Activated CD4-positive, alpha-beta memory T cell treated with anti-CD3 and anti-CD28 coated beads for 36 hours (primary cell): ENCODE measurements at regions not wholly inside any gene's neighbourhood (a gene's known extent, or its start where the extent isn't known, plus 50 kb on each side); places are given as distances from the start of the nearest gene placed in this dataset.

Source experiments
- CTCF ChIA-PET: fragments of 350-600 bp; sonication (Branson Sonifier 250); formaldehyde crosslinking; loops from one replicate; lab custom pipeline; 2021; ENCODE audit warnings: antibody characterized with exemption, inconsistent platforms; lab: Charles Lee
- POLR2A ChIA-PET: fragments of 350-600 bp; sonication (Branson Sonifier 250); formaldehyde crosslinking; loops from one replicate; lab custom pipeline; 2021; ENCODE audit warnings: antibody characterized with exemption; lab: Charles Lee
- DNase-seq: peaks from one replicate; pipeline ENCODE4 v3.0.0-alpha.2; 2020
- H3K27ac Mint-ChIP-seq: one replicate; pipeline ENCODE4 v1.8.0; 2021; ENCODE audit warnings: mixed read lengths
- H3K27me3 Mint-ChIP-seq: one replicate; pipeline ENCODE4 v1.8.0; 2021; ENCODE audit warnings: mixed read lengths
- H3K36me3 Mint-ChIP-seq: one replicate; pipeline ENCODE4 v1.8.0; 2021; ENCODE audit warnings: mixed read lengths
- H3K4me1 Mint-ChIP-seq: one replicate; pipeline ENCODE4 v1.8.0; 2021; ENCODE audit warnings: low read depth, mixed read lengths
- H3K4me3 Mint-ChIP-seq: one replicate; pipeline ENCODE4 v1.8.0; 2021; ENCODE audit warnings: mild to moderate bottlenecking, mixed read lengths
- H3K9me3 Mint-ChIP-seq: one replicate; pipeline ENCODE4 v1.8.0; 2021; ENCODE audit warnings: mixed read lengths
- intact Hi-C: fragments of 100-400 bp; cut with micrococcal nuclease; formaldehyde crosslinking; loops from one replicate; pipeline ENCODE4 v1.15.1; 2023

DNA sequence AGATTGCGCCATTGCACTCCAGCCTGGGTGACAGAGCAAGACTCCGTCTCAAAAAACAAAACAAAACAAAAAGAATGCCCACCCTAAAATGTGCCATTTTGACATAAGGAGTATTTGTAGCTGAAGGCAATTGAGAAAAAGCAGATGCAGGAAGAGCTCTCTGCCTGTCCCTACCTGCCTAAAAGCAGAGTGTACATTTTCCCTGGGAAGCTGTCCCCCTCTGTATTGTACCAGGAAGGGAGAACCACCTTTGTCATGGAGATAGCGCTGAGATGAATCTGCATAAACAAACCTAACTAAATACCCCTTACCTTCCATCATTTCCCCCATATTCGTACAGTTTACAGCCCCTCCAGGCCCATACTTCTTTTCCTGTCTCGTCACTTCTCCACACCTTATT, 94.4 kb upstream of the SLC45A1 start:
- Mint-ChIP-seq H3K27me3 (peaks cover 15% of the 10 kb centered on the region), H3K4me3 (no peak overlapping the region), H3K9me3 (no peaks in the 10 kb centered on the region), H3K27ac (no peak overlapping the region), H3K4me1 (peaks cover 9% of the 10 kb centered on the region), H3K36me3 (no peaks in the 10 kb centered on the region)
- intact Hi-C loops: no loop called here
- CTCF ChIA-PET: interaction anchor here (0.7 kb wide), 1 partner anchor 16 kb away, joined by 4 read pairs; no protein-coding TSS in a partner anchor
- POLR2A ChIA-PET: no interaction called here
- no peak for DNase-seq

DNA sequence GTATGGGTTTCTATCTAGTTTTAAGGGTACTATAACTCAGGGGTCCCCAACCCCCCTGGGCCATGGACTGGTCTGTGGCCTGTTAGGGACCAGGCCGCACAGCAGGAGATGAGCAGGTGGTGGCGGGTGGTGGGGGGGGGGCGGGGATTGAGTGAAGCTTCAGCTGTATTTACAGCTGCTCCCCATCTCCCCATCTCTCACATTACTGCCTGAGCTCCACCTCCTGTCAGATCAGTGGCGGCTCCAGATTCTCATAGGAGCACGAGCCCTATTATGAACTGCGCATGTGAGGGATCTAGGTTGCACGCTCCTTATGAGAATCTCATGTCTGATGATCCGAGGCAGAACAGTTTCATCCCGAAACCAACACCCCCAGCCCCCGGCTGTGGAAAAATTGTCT, 95.1 kb upstream of the SLC45A1 start:
- Mint-ChIP-seq H3K9me3 (no peaks in the 10 kb centered on the region), H3K27me3 (peaks cover 19% of the 10 kb centered on the region), H3K4me3 (no peak overlapping the region), H3K36me3 (no peaks in the 10 kb centered on the region), H3K4me1 (peaks cover 10% of the 10 kb centered on the region), H3K27ac (no peak overlapping the region)
- no peak for DNase-seq
- ChIA-PET CTCF (no interaction called here), POLR2A (no interaction called here)
- intact Hi-C loops: no loop called here

DNA sequence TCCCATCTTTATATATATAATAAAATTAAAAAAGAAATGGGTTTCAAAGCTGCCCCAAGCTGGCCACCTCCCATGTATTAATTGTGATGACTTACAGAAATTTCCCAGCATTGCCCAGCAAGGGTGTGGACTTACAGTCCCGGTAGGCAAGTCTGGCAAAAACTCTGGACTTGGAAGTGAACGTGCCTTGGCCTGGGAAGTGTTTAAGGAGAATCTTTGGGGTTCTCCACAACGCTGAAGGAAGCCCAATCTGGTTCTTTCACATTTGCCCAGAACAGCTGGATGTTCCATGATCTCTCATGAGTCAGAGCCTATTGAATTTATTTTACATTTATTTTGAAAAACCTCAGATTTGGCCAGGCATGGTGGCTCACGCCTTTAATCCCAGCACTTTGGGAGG, 98.4 kb upstream of the SLC45A1 start:
- no peaks in the 10 kb centered on the region for H3K36me3 Mint-ChIP-seq
- H3K4me3 Mint-ChIP-seq: no peak overlapping the region
- DNase-seq: no peak
- POLR2A ChIA-PET: no interaction called here
- intact Hi-C loops: no loop called here
- peaks cover 30% of the 10 kb centered on the region for H3K27me3 Mint-ChIP-seq
- CTCF ChIA-PET: no interaction called here
- H3K4me1 Mint-ChIP-seq: peaks cover 8% of the 10 kb centered on the region
- H3K27ac Mint-ChIP-seq: no peak overlapping the region
- H3K9me3 Mint-ChIP-seq: no peaks in the 10 kb centered on the region

DNA sequence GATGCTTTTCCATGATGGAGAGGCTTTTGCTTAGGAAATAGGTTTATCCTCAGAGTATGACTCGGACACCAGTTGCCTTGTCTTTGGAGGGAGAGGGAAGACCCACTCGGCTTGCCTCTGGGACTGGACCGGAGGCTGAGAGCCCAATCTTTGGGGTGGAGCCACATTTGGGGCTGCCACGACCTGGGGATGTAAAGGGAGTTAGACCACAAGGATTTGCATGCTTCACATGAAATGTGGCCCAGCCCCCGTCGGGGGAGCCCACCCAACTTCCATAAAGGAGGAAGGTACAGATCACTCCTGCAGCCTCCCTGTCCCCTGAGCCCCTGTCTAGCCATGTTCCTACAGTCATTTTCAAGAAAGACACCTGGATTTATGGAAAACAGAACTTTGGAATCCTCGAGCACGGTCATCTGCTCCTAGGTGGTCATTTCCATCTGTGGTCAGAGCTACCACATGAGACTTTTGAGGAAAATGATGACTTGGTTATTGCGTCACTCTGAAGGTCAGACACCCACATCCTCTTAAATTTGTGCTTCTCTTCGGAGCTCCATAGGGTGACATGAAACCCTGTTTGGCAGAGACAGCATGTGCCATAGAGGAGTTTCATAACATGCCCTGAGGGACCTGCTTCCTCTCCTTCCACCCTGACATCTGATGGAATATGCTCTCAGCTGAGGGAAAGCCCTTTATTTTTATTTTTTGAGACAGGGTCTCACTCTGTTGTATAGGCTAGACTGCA, 99.4 kb upstream of the SLC45A1 start:
- CTCF ChIA-PET: interaction anchor here (0.6 to 1.1 kb wide), 2 partner anchors 10 to 160 kb away, joined by 3 read pairs; no protein-coding TSS in a partner anchor
- no peak overlapping the region for H3K4me3 Mint-ChIP-seq

DNA sequence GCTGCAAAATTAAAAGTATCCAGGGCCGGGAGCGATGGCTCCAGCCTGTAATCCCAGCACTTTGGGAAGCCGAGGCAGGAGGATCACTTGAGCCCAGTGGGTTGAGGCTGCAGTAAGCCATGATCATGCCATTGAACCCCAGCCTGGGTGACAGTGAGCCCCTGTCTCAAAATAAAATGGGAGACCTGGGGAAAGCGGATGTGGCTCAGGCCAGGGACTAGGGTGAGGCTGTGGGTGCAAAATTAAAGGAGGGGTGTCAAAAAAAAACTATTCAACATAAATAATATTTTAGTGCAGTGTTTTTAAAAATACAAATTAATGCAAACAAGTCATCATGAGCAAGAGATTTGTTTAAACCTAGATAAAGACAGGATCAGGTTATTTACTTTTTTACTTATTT, 100.1 kb upstream of the SLC45A1 start:
- H3K9me3 Mint-ChIP-seq: no peaks in the 10 kb centered on the region
- CTCF ChIA-PET: no interaction called here
- POLR2A ChIA-PET: no interaction called here
- DNase-seq: no peak
- no peak overlapping the region for H3K27ac Mint-ChIP-seq
- peaks cover 5% of the 10 kb centered on the region for H3K4me1 Mint-ChIP-seq
- H3K4me3 Mint-ChIP-seq: peak overlapping the region; percentile 46
- H3K27me3 Mint-ChIP-seq: peaks cover 40% of the 10 kb centered on the region
- intact Hi-C loops: no loop called here
- no peaks in the 10 kb centered on the region for H3K36me3 Mint-ChIP-seq

More for the DNA sequence above, 99.4 kb upstream of the SLC45A1 start:
- no peak for DNase-seq
- intact Hi-C loops: no loop called here
- POLR2A ChIA-PET: no interaction called here
- Mint-ChIP-seq H3K9me3 (no peaks in the 10 kb centered on the region), H3K4me1 (peaks cover 5% of the 10 kb centered on the region), H3K27me3 (peaks cover 33% of the 10 kb centered on the region), H3K27ac (no peak overlapping the region), H3K36me3 (no peaks in the 10 kb centered on the region)

DNA sequence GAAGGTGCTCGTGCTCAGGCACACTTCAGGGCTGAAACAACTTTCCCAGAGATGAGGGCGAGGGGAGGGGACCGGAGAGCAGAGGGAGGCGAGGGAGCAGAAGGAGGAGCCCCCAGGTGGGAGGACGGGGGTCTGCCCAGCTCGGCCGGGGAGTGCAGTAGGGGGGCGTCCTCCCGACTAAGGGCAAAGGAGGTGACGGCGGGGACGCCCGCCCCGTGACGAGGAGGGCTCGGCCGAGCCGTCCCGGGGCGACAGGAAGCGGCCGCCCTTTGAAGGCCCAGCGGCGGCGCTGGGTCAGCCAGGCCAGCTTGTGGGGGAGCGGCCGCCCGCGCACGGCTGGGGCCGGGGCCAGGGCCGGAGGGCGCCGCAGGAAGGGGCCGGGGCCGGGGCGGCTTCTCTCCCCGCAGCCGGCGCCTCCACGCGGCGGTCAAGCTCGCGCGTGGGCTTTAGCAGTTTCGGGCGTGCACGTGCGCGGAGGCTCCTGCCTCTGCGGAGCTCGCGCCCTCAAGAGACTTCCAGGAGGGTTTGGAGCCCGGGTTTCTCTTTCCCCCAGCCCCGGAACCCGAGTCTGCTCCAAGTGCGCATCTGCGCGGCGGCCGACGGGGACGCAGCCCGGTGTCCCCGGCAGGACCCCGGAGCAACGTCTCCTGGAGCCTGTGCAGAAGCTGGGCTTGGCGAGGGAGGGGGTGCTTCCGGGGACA, 100.8 kb upstream of the SLC45A1 start:
- ChIA-PET CTCF (no interaction called here), POLR2A (no interaction called here)
- intact Hi-C loops: no loop called here
- peaks cover 11% of the 10 kb centered on the region for H3K4me1 Mint-ChIP-seq
- H3K36me3 Mint-ChIP-seq: no peaks in the 10 kb centered on the region
- no peak overlapping the region for H3K27ac Mint-ChIP-seq
- H3K9me3 Mint-ChIP-seq: no peaks in the 10 kb centered on the region
- H3K27me3 Mint-ChIP-seq: peaks cover 41% of the 10 kb centered on the region
- DNase-seq: peak; percentile 27
- H3K4me3 Mint-ChIP-seq: peak overlapping the region; percentile 34

DNA sequence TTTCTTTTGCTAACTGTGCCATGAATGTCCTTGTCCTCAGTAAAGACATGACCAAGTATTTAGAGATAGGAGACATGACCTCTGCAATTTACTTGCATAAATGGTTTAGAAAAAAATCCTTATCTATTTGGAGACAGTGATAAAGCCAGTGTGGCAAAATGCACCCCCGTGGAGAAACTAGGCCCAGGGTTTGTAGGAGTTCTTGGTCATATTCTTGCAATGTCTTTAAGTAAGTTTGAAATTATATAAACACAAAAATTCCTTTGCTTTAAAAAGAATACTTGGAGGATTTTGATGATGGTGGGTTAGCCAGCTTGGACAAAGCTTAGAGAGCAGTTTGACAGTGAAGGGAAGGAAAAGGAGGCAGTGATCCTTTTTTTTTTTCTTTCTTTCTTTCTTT, 101.9 kb upstream of the SLC45A1 start:
- DNase-seq: no peak
- no peaks in the 10 kb centered on the region for H3K36me3 Mint-ChIP-seq
- no peak overlapping the region for H3K4me3 Mint-ChIP-seq
- intact Hi-C loops: no loop called here
- H3K27ac Mint-ChIP-seq: no peak overlapping the region
- peaks cover 50% of the 10 kb centered on the region for H3K27me3 Mint-ChIP-seq
- CTCF ChIA-PET: no interaction called here
- POLR2A ChIA-PET: no interaction called here
- no peaks in the 10 kb centered on the region for H3K9me3 Mint-ChIP-seq
- peaks cover 21% of the 10 kb centered on the region for H3K4me1 Mint-ChIP-seq

DNA sequence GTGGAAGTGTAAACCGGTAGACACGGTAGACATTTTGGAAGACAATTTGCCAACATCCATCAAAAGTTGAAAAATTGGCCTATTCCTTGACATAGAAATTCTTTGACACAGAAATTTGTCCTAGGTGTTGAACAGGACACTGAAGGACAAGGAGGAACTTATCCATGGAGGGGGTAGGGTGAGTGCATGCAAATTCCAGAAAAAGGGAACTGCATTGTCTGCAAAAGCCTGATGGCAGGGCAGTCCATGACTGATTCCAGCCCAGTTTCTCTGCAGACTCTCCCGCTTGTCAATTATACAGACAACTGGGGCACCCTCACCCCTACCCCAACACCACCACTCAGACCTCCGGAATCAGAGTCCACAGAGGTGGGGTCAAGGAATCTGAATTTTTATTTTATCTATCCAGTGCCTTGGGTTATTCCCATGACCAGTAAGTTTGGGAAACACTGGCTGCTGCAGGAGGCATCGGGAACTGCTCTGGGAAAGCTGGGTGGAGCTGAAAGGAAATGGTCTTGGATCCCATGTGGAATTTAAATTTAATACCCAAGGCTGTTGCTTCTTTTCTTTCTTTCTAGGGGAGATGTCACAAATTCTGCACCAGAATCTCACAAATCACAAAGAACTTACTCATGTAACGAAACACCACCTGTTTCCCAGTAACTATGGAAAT, 103.3 kb upstream of the SLC45A1 start:
- peaks cover 21% of the 10 kb centered on the region for H3K4me1 Mint-ChIP-seq
- peaks cover 47% of the 10 kb centered on the region for H3K27me3 Mint-ChIP-seq
- H3K4me3 Mint-ChIP-seq: no peak overlapping the region
- ChIA-PET POLR2A (no interaction called here), CTCF (no interaction called here)
- no peaks in the 10 kb centered on the region for H3K9me3 Mint-ChIP-seq
- no peak for DNase-seq
- intact Hi-C loops: no loop called here
- H3K36me3 Mint-ChIP-seq: no peaks in the 10 kb centered on the region
- no peak overlapping the region for H3K27ac Mint-ChIP-seq

DNA sequence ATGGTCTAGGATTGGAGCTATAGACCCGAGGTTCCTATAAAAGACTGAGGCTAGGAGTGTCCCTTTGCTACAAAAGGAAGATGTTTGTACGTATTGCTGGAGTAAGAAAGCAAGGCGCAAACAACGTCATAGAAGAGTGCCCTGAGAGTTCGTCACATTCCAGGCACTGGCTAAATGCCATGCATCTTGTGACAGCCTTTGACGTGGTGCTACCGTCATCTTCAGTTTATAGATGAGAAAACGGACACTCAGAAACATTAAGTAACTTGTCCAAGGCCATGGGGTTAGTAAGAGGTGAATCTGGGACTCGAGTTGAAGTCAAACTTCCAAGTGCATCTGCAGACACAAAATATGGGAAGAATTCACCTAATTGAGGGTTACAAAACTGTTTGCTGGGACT, 104.2 kb upstream of the SLC45A1 start:
- intact Hi-C loops: no loop called here
- no peak overlapping the region for H3K4me3 Mint-ChIP-seq

DNA sequence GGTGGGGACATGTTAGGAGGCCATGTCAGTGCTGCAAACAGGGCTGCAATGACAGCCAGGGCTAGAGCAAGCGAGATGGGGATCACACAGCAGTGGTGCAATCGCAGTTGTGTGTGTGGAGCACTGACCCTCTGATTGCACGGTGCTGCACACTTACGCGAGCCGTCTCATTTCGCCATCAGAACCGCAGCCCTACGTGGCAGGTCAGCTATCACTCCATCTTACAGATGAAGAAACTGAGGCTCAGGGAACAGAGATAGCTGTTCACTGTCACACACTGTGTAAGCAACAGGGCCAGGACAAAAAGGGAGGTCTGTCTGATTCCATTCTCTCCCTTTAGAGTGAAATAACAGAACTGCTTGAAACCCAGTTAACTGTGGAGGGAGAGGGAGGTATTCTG, 104.8 kb upstream of the SLC45A1 start:
- peaks cover 39% of the 10 kb centered on the region for H3K27me3 Mint-ChIP-seq
- no peak overlapping the region for H3K27ac Mint-ChIP-seq
- no peaks in the 10 kb centered on the region for H3K9me3 Mint-ChIP-seq
- no peak for DNase-seq
- no peaks in the 10 kb centered on the region for H3K36me3 Mint-ChIP-seq
- peaks cover 21% of the 10 kb centered on the region for H3K4me1 Mint-ChIP-seq
- H3K4me3 Mint-ChIP-seq: no peak overlapping the region
- CTCF ChIA-PET: interaction anchor here (1.1 kb wide), 1 partner anchor 181 kb away, joined by 3 read pairs; no protein-coding TSS in a partner anchor
- intact Hi-C loops: no loop called here
- POLR2A ChIA-PET: no interaction called here

More for the DNA sequence above, 104.2 kb upstream of the SLC45A1 start:
- POLR2A ChIA-PET: no interaction called here
- H3K9me3 Mint-ChIP-seq: no peaks in the 10 kb centered on the region
- H3K4me1 Mint-ChIP-seq: peaks cover 21% of the 10 kb centered on the region
- H3K27me3 Mint-ChIP-seq: peaks cover 45% of the 10 kb centered on the region
- H3K36me3 Mint-ChIP-seq: no peaks in the 10 kb centered on the region
- CTCF ChIA-PET: no interaction called here
- no peak for DNase-seq
- no peak overlapping the region for H3K27ac Mint-ChIP-seq

DNA sequence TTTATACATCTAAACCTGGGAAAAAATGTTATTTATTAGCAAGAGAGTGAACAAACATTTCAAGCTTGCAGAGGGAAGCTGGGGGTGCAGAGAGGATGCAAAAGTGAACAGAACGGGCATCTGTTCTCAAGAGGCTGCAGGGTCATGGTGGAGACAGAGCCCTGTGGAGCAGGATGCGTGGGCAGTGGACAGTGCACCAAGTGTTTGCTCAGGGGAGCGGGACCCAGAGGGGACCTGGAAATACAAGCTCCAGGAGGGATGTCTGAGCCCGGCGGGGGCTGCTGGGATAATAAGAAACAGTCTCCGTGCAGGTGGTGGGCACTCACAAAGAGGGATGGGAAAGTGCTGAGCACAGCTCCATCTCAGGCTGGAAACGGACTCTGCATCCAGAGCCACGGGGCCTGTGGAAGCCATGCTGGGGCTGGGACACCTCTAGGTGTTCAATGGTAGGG, 105.3 kb upstream of the SLC45A1 start:
- Mint-ChIP-seq H3K36me3 (no peaks in the 10 kb centered on the region), H3K4me3 (no peak overlapping the region), H3K27me3 (peaks cover 34% of the 10 kb centered on the region), H3K27ac (no peak overlapping the region), H3K4me1 (peaks cover 18% of the 10 kb centered on the region), H3K9me3 (no peaks in the 10 kb centered on the region)
- ChIA-PET POLR2A (no interaction called here), CTCF (interaction anchor here (1.1 kb wide), 1 partner anchor 180 kb away, joined by 3 read pairs; no protein-coding TSS in a partner anchor)
- DNase-seq: no peak
- intact Hi-C loops: no loop called here

DNA sequence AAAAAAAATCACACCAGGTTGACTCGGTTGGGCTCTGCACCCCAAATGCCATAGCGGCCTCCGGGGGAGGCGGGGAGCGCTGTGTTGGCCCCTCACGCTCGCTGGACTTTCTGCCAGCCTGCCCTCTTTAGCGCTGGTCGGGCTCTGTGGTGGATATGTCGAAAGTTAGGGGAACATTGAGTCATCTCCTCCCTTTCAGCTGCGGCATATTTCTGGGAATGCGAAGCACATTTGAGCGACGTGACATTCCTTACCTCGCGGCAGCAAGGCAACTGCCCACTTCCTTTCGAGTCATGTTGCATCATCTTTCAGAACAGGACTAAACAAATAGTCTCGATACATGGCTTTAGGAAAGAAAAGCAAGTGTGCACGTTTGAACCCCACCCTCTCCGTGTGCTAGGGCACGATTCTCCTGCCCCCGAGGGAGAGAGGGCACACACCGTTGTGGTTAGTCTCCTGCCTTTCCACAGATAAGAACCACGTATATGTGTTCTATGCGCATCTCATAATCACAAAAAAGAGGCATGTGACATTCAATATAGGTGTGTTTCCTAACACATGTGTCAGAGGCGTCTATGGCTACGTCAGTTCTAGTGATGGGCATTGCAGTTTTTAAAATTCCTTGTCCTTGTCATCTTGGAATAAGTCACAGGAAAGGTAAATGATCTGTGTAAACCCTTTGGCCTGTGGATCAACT, 105.9 kb upstream of the SLC45A1 start:
- POLR2A ChIA-PET: no interaction called here
- intact Hi-C loops: no loop called here
- DNase-seq: peak; percentile 33
- Mint-ChIP-seq H3K4me1 (peaks cover 18% of the 10 kb centered on the region), H3K36me3 (no peaks in the 10 kb centered on the region), H3K9me3 (no peaks in the 10 kb centered on the region), H3K27ac (no peak overlapping the region), H3K4me3 (no peak overlapping the region), H3K27me3 (peaks cover 33% of the 10 kb centered on the region)
- CTCF ChIA-PET: interaction anchor here (1.1 kb wide), 1 partner anchor 180 kb away, joined by 3 read pairs; no protein-coding TSS in a partner anchor
